SU-DHL-6 (cell line): ENCODE measurements at regions not wholly inside any gene's neighbourhood (a gene's known extent, or its start where the extent isn't known, plus 50 kb on each side); places are given as distances from the start of the nearest gene placed in this dataset.
"Not testable (repeated sequence)": the region's sequence is repeated elsewhere in the genome, so short reads cannot be mapped to it uniquely, and the experiment has no call there.

Experiments used
- EZH2phosphoT487 ChIP-seq: fragments of 200-600 bp; sonication (generic), shearing (Covaris generic); conservative IDR thresholded peaks from 2 replicates; pipeline ENCODE4 v1.6.1; 2018; ENCODE audit warnings: mild to moderate bottlenecking, antibody characterized with exemption, low read length, moderate library complexity, mixed read lengths
- TF ChIP-seq, protein P1 (sequence below): fragments of 200-600 bp; sonication (generic); IDR thresholded peaks from one replicate; pipeline ENCODE4 v1.5.1; 2017; ENCODE audit warnings: antibody characterized with exemption, mild to moderate bottlenecking, low read length, moderate library complexity; ENCODE audit not compliant: insufficient read depth, poor library complexity, severe bottlenecking

DNA sequence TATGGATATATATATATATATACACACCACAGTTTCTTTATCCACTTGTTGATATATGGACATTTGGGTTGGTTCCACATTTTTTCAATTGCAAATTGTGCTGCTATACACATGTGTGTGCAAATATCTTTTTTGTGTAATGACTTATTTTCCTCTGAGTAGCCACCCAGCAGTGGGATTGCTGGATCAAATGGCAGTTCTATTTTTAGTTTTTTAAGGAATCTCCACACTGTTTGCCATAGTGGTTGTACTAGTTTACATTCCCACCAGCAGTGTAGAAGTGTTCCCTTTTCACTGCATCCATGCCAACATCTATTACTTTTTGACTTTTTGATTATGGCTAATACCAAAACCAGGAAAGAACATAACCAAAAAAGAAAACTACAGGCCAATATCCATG lies 676.2 kb upstream of the LMO3 start:
- TF ChIP-seq, protein P1, sequence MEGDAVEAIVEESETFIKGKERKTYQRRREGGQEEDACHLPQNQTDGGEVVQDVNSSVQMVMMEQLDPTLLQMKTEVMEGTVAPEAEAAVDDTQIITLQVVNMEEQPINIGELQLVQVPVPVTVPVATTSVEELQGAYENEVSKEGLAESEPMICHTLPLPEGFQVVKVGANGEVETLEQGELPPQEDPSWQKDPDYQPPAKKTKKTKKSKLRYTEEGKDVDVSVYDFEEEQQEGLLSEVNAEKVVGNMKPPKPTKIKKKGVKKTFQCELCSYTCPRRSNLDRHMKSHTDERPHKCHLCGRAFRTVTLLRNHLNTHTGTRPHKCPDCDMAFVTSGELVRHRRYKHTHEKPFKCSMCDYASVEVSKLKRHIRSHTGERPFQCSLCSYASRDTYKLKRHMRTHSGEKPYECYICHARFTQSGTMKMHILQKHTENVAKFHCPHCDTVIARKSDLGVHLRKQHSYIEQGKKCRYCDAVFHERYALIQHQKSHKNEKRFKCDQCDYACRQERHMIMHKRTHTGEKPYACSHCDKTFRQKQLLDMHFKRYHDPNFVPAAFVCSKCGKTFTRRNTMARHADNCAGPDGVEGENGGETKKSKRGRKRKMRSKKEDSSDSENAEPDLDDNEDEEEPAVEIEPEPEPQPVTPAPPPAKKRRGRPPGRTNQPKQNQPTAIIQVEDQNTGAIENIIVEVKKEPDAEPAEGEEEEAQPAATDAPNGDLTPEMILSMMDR = not testable (repeated sequence)
- not testable (repeated sequence) for TF ChIP-seq EZH2phosphoT487
